Peyer's patch (tissue), 4 donors: ENCODE measurements at regions not wholly inside any gene's neighbourhood (a gene's known extent, or its start where the extent isn't known, plus 50 kb on each side); places are given as distances from the start of the nearest gene placed in this dataset.

Experiments
- DNase-seq, 3 donors: peaks; one replicate each; pipeline ENCODE4 v3.0.0-alpha.2; 2017 to 2019
- H3K27ac ChIP-seq, 4 donors: fragments of 200-600 bp; sonication (generic); one replicate each; pipeline ENCODE4 v1.5.1; 2016 to 2019
- H3K27me3 ChIP-seq, 2 donors: fragments of 200-600 bp; sonication (generic); one replicate each; pipeline ENCODE4 v1.5.1; 2019
- H3K36me3 ChIP-seq, 3 donors: fragments of 200-600 bp; sonication (generic); one replicate each; pipeline ENCODE4 v1.5.1; 2016 to 2019
- H3K4me1 ChIP-seq, 4 donors: fragments of 200-600 bp; sonication (generic); one replicate each; pipeline ENCODE4 v1.5.1; 2016 to 2019
- H3K4me3 ChIP-seq, 4 donors: fragments of 200-600 bp; sonication (generic); 1 replicate in 3 of 4; 2 replicates in 1 of 4; pipeline ENCODE4 v1.5.1; 2016 to 2019; ENCODE audit warnings: mild to moderate bottlenecking in 1 of 4
- H3K9me3 ChIP-seq, 4 donors: fragments of 200-600 bp; sonication (generic); one replicate each; pipeline ENCODE4 v1.5.1; 2016 to 2019; ENCODE audit warnings: mild to moderate bottlenecking in 1 of 4
- CTCF ChIP-seq, 6 experiments: fragments of 450-650 bp in 4 of 6; fragments of 200-600 bp in 2 of 6; sonication (generic) in 1 of 6; IDR thresholded peaks; one replicate each; pipeline ENCODE4 v1.5.1; 2017 to 2019; ENCODE audit warnings: antibody characterized with exemption in 6 of 6, mild to moderate bottlenecking in 3 of 6, moderate library complexity in 1 of 6
- POLR2A ChIP-seq, 2 donors: fragments of 450-650 bp; IDR thresholded peaks; one replicate each; pipeline ENCODE4 v1.5.1; 2017; ENCODE audit warnings: antibody characterized with exemption in 2 of 2, mild to moderate bottlenecking in 2 of 2, moderate library complexity in 2 of 2

- TF ChIP-seq POLR2A (IDR thresholded peaks at IDR 0.05) (no peak), CTCF (IDR thresholded peaks at IDR 0.05) (no peak)
- no peak for DNase-seq
- Histone ChIP-seq H3K4me3 (no peak overlapping the region), H3K9me3 (no peaks in the 10 kb centered on the region), H3K27ac (no peak overlapping the region), H3K27me3 (no peaks in the 10 kb centered on the region), H3K36me3 (no peaks in the 10 kb centered on the region), H3K4me1 (no peaks in the 10 kb centered on the region)
Measured at GRCh38 chr10:105674448-105674847, 1033.4 kb downstream of the SORCS3 start.

- no peaks in the 10 kb centered on the region for H3K36me3 ChIP-seq
Measured at GRCh38 chr10:105658696-105659095, 1017.6 kb downstream of the SORCS3 start.

GRCh38 chr10:105656856-105657255, 1015.8 kb downstream of the SORCS3 start:
- Histone ChIP-seq H3K9me3 (no peaks in the 10 kb centered on the region), H3K27me3 (no peaks in the 10 kb centered on the region), H3K4me3 (no peak overlapping the region), H3K36me3 (no peaks in the 10 kb centered on the region), H3K4me1 (no peaks in the 10 kb centered on the region), H3K27ac (no peak overlapping the region)
- DNase-seq, result no peak
- TF ChIP-seq CTCF (IDR thresholded peaks at IDR 0.05), result no peak
- TF ChIP-seq POLR2A (IDR thresholded peaks at IDR 0.05), result no peak

More at GRCh38 chr10:105658696-105659095, 1017.6 kb downstream of the SORCS3 start:
- Histone ChIP-seq H3K4me3 (no peak overlapping the region), H3K27ac (no peak overlapping the region), H3K4me1 (no peaks in the 10 kb centered on the region), H3K9me3 (no peaks in the 10 kb centered on the region), H3K27me3 (no peaks in the 10 kb centered on the region)
- DNase-seq, result no peak
- no peak for TF ChIP-seq CTCF (IDR thresholded peaks at IDR 0.05)
- no peak for TF ChIP-seq POLR2A (IDR thresholded peaks at IDR 0.05)

GRCh38 chr10:105650306-105650705, 1009.2 kb downstream of the SORCS3 start:
- no peaks in the 10 kb centered on the region for H3K27me3 ChIP-seq
- H3K36me3 ChIP-seq, result no peaks in the 10 kb centered on the region
- no peaks in the 10 kb centered on the region for H3K9me3 ChIP-seq
- no peak for DNase-seq
- TF ChIP-seq CTCF (IDR thresholded peaks at IDR 0.05), result no peak
- TF ChIP-seq POLR2A (IDR thresholded peaks at IDR 0.05), result no peak
- H3K4me3 ChIP-seq, result no peak overlapping the region
- no peak overlapping the region for H3K27ac ChIP-seq
- no peaks in the 10 kb centered on the region for H3K4me1 ChIP-seq

- H3K4me1 ChIP-seq, result peaks cover 0 to 6% (median 0%) of the 10 kb centered on the region in 4 donors
- H3K36me3 ChIP-seq, result no peaks in the 10 kb centered on the region
- DNase-seq, result no peak
- no peak overlapping the region for H3K27ac ChIP-seq
- no peaks in the 10 kb centered on the region for H3K9me3 ChIP-seq
- H3K27me3 ChIP-seq, result no peaks in the 10 kb centered on the region
- H3K4me3 ChIP-seq, result no peak overlapping the region
- TF ChIP-seq CTCF (IDR thresholded peaks at IDR 0.05), result no peak
- TF ChIP-seq POLR2A (IDR thresholded peaks at IDR 0.05), result no peak
Measured at GRCh38 chr10:105647354-105647753, 1006.3 kb downstream of the SORCS3 start.

- no peak for DNase-seq
- TF ChIP-seq POLR2A (IDR thresholded peaks at IDR 0.05), result no peak
- no peak for TF ChIP-seq CTCF (IDR thresholded peaks at IDR 0.05)
- peak overlapping the region in 1 of 4 donors; percentile 10 for H3K4me3 ChIP-seq
- no peak overlapping the region for H3K27ac ChIP-seq
- no peaks in the 10 kb centered on the region for H3K36me3 ChIP-seq
- H3K9me3 ChIP-seq, result no peaks in the 10 kb centered on the region
- peaks cover 0 to 6% (median 0%) of the 10 kb centered on the region in 4 donors for H3K4me1 ChIP-seq
- no peaks in the 10 kb centered on the region for H3K27me3 ChIP-seq
Measured at GRCh38 chr10:105644978-105645377, 1003.9 kb downstream of the SORCS3 start.
